GM23338 (cell line): ENCODE measurements at regions not wholly inside any gene's neighbourhood (a gene's known extent, or its start where the extent isn't known, plus 50 kb on each side); places are given as distances from the start of the nearest gene placed in this dataset.
A peak's percentile ranks its signal among the peaks of the same experiment; 100 is the strongest.

ENCODE experiments used
- ATAC-seq: fragments of 200-7000 bp; cut with Tn5 transposase; 3 replicates; pipeline ENCODE4 v1.9.1; 2020
- DNase-seq: peaks from one replicate; pipeline ENCODE4 v3.0.0-alpha.2; 2015; ENCODE audit warnings: low spot score
- H2AFZ ChIP-seq: fragments of 200-600 bp; sonication (generic); 2 replicates; pipeline ENCODE4 v1.8.0; 2016; ENCODE audit warnings: antibody characterized with exemption, mild to moderate bottlenecking, moderate library complexity
- H3F3A ChIP-seq: fragments of 200-600 bp; sonication (generic); replicated peaks from 2 replicates; pipeline ENCODE4 v1.8.0; 2017; ENCODE audit warnings: antibody characterized with exemption, mixed run types, low read depth
- H3K27ac ChIP-seq: fragments of 200-600 bp; sonication (generic); 2 replicates; pipeline ENCODE4 v1.6.1; 2016; ENCODE audit warnings: low read depth
- H3K27me3 ChIP-seq: fragments of 200-600 bp; sonication (generic); 2 replicates; pipeline ENCODE4 v1.8.0; 2016; ENCODE audit warnings: mild to moderate bottlenecking, mixed run types, moderate library complexity; ENCODE audit not compliant: insufficient read depth
- H3K36me3 ChIP-seq: fragments of 200-600 bp; sonication (generic); 2 replicates; pipeline ENCODE4 v1.8.0; 2016; ENCODE audit warnings: mild to moderate bottlenecking; ENCODE audit not compliant: insufficient read depth
- H3K4me1 ChIP-seq: fragments of 200-600 bp; sonication (generic); 2 replicates; pipeline ENCODE4 v1.8.0; 2016; ENCODE audit warnings: mild to moderate bottlenecking, moderate library complexity; ENCODE audit not compliant: insufficient read depth
- H3K4me2 ChIP-seq: fragments of 200-600 bp; sonication (generic); 2 replicates; pipeline ENCODE4 v1.7.1; 2017; ENCODE audit warnings: mixed run types
- H3K4me3 ChIP-seq: fragments of 200-600 bp; sonication (generic); 2 replicates; pipeline ENCODE4 v1.6.1; 2016; ENCODE audit warnings: mixed run types
- H3K79me2 ChIP-seq: fragments of 200-600 bp; sonication (generic); replicated peaks from 2 replicates; pipeline ENCODE4 v1.8.0; 2017; ENCODE audit warnings: mild to moderate bottlenecking; ENCODE audit not compliant: insufficient read depth
- H3K9me2 ChIP-seq: fragments of 200-600 bp; sonication (generic); 2 replicates; pipeline ENCODE4 v1.8.0; 2017; ENCODE audit not compliant: insufficient read depth
- H4K20me1 ChIP-seq: fragments of 200-600 bp; sonication (generic); replicated peaks from 2 replicates; pipeline ENCODE4 v1.8.0; 2017; ENCODE audit warnings: mild to moderate bottlenecking; ENCODE audit not compliant: insufficient read depth
- H3K27ac Mint-ChIP-seq: 2 replicates; pipeline ENCODE4 v1.8.0; 2020; ENCODE audit warnings: inconsistent platforms, mild to moderate bottlenecking, moderate library complexity, mixed read lengths
- H3K27me3 Mint-ChIP-seq: 3 replicates; pipeline ENCODE4 v1.8.0; 2022; ENCODE audit warnings: low read depth, mild to moderate bottlenecking, moderate library complexity, mixed read lengths, inconsistent platforms; ENCODE audit not compliant: insufficient read depth, poor library complexity
- H3K36me3 Mint-ChIP-seq: 3 replicates; pipeline ENCODE4 v1.8.0; 2021; ENCODE audit warnings: low read depth, mild to moderate bottlenecking, inconsistent platforms, moderate library complexity, mixed read lengths
- H3K4me1 Mint-ChIP-seq: 3 replicates; pipeline ENCODE4 v1.8.0; 2020; ENCODE audit warnings: mild to moderate bottlenecking, inconsistent platforms, mixed read lengths
- H3K4me3 Mint-ChIP-seq: 3 replicates; pipeline ENCODE4 v1.8.0; 2021; ENCODE audit warnings: moderate library complexity, mild to moderate bottlenecking, inconsistent platforms, mixed read lengths
- H3K9me3 Mint-ChIP-seq: 3 replicates; pipeline ENCODE4 v1.8.0; 2020; ENCODE audit warnings: moderate library complexity, mild to moderate bottlenecking, inconsistent platforms, mixed read lengths
- CREB1 ChIP-seq: fragments of 250-450 bp; sonication (Bioruptor Pico); IDR thresholded peaks from 2 replicates; pipeline ENCODE4 v1.5.0; 2020; ENCODE audit warnings: low read depth, mild to moderate bottlenecking, moderate library complexity
- ETS1 ChIP-seq: IDR thresholded peaks from 2 replicates; pipeline ENCODE4 v1.6.1; 2016; ENCODE audit warnings: antibody characterized with exemption
- EZH2 ChIP-seq: fragments of 200-600 bp; sonication (generic); IDR thresholded peaks from one replicate; pipeline ENCODE4 v1.8.0; 2017; ENCODE audit warnings: antibody characterized with exemption, mild to moderate bottlenecking, low read depth; ENCODE audit not compliant: unreplicated experiment
- EZH2phosphoT487 ChIP-seq: fragments of 200-600 bp; sonication (generic); IDR thresholded peaks from one replicate; pipeline ENCODE4 v1.8.1; 2018; ENCODE audit warnings: antibody characterized with exemption; ENCODE audit not compliant: unreplicated experiment
- JUNB ChIP-seq: IDR thresholded peaks from one replicate; pipeline ENCODE4 v1.6.1; 2016; ENCODE audit warnings: antibody characterized with exemption; ENCODE audit not compliant: unreplicated experiment
- NANOG ChIP-seq: IDR thresholded peaks from 2 replicates; pipeline ENCODE4 v1.6.1; 2016; ENCODE audit warnings: antibody characterized with exemption, borderline replicate concordance
- POLR2AphosphoS5 ChIP-seq: IDR thresholded peaks from 2 replicates; pipeline ENCODE4 v1.6.1; 2016; ENCODE audit warnings: antibody characterized with exemption, low read depth
- REST ChIP-seq: IDR thresholded peaks from one replicate; pipeline ENCODE4 v1.6.1; 2018; ENCODE audit warnings: antibody characterized with exemption; ENCODE audit not compliant: unreplicated experiment
- STAT1 ChIP-seq: IDR thresholded peaks from one replicate; pipeline ENCODE4 v1.6.1; 2016; ENCODE audit warnings: antibody characterized with exemption; ENCODE audit not compliant: unreplicated experiment
- ZNF114 ChIP-seq: fragments of 250-450 bp; sonication (Bioruptor Pico); IDR thresholded peaks from 2 replicates; pipeline ENCODE4 v1.5.0; 2020; ENCODE audit warnings: mild to moderate bottlenecking, moderate library complexity
- ZNF331 ChIP-seq: fragments of 250-450 bp; sonication (Bioruptor Pico); IDR thresholded peaks from 2 replicates; pipeline ENCODE4 v1.5.0; 2020; ENCODE audit warnings: low read depth, mild to moderate bottlenecking, moderate library complexity
- ZNF462 ChIP-seq: fragments of 250-450 bp; sonication (Bioruptor Pico); IDR thresholded peaks from 2 replicates; pipeline ENCODE4 v1.5.0; 2020; ENCODE audit warnings: mild to moderate bottlenecking, moderate library complexity
- TF ChIP-seq, protein P1 (sequence below), 2 experiments: fragments of 200-600 bp in 1 of 2; sonication (generic) in 1 of 2; conservative IDR thresholded peaks; 2 replicates each; pipeline versions ENCODE4 v1.5.1 to v1.6.1; 2016 to 2017; ENCODE audit warnings: antibody characterized with exemption in 2 of 2, low read depth in 2 of 2, mild to moderate bottlenecking in 2 of 2, moderate library complexity in 1 of 2

DNA sequence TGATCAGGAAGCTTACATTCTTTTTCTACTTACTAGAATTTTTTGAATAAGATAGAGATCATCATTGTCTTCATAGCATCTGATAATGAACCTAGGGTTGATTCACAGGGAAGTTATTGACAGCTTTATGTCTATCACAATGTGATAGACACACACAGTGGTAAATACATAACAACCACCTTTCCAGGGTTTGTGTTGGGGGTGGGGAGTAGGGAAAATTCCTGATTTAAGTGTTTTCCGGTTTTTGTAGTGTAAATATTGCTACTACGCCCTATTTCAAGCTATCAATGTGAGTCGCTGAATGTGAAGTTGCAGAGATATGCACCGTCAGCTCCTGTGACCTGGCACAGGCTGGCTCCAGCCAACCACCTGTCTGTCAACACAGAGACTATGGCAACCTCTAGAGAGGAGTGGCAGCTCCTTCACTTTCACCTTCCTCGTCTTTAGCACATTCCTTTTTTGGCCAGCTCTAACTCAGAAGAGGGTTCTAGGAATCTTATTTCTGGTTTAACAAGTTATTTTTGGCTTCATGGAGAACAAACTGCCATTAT, 224.9 kb downstream of the MAT2B start:
- no peak overlapping the region for H2AFZ ChIP-seq

More for the DNA sequence above, 224.9 kb downstream of the MAT2B start:
- H3K27ac ChIP-seq: no peak overlapping the region
- TF ChIP-seq EZH2 (no peak), ETS1 (no peak), STAT1 (no peak), ZNF462 (CRISPR knock-in tag) (no peak), POLR2AphosphoS5 (no peak), REST (no peak), CREB1 (CRISPR knock-in tag) (no peak), ZNF114 (CRISPR knock-in tag) (no peak), ZNF331 (no peak), NANOG (no peak), EZH2phosphoT487 (no peak), JUNB (no peak)
- TF ChIP-seq, protein P1, sequence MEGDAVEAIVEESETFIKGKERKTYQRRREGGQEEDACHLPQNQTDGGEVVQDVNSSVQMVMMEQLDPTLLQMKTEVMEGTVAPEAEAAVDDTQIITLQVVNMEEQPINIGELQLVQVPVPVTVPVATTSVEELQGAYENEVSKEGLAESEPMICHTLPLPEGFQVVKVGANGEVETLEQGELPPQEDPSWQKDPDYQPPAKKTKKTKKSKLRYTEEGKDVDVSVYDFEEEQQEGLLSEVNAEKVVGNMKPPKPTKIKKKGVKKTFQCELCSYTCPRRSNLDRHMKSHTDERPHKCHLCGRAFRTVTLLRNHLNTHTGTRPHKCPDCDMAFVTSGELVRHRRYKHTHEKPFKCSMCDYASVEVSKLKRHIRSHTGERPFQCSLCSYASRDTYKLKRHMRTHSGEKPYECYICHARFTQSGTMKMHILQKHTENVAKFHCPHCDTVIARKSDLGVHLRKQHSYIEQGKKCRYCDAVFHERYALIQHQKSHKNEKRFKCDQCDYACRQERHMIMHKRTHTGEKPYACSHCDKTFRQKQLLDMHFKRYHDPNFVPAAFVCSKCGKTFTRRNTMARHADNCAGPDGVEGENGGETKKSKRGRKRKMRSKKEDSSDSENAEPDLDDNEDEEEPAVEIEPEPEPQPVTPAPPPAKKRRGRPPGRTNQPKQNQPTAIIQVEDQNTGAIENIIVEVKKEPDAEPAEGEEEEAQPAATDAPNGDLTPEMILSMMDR (conservative IDR thresholded peaks at IDR 0.05; ENCODE audit: low read depth in 2 of 2): no peak
- 0 out of 2 replicates have a peak, but pooled peaks cover 3% of the 10 kb centered on the region for H3K4me1 ChIP-seq
- H3K79me2 ChIP-seq: no peaks in the 10 kb centered on the region
- H4K20me1 ChIP-seq: no peaks in the 10 kb centered on the region
- Mint-ChIP-seq H3K4me1 (no peaks in the 10 kb centered on the region; the same call in 2 of the 3 replicates), H3K27me3 (no peaks in the 10 kb centered on the region), H3K9me3 (no peaks in the 10 kb centered on the region), H3K27ac (peak overlapping the region; percentile 32; the same call in 1 of the 2 replicates), H3K36me3 (no peaks in the 10 kb centered on the region), H3K4me3 (no peak overlapping the region)
- no peaks in the 10 kb centered on the region for H3K9me2 ChIP-seq
- H3K27me3 ChIP-seq: no peaks in the 10 kb centered on the region
- H3K4me2 ChIP-seq: no peak overlapping the region
- peak; percentile 61 for DNase-seq
- H3K36me3 ChIP-seq: no peaks in the 10 kb centered on the region
- H3K4me3 ChIP-seq: no peak overlapping the region
- peak; percentile 85 for ATAC-seq
- no peaks in the 10 kb centered on the region for H3F3A ChIP-seq
